H54 (cell line): ENCODE measurements at regions not wholly inside any gene's neighbourhood (a gene's known extent, or its start where the extent isn't known, plus 50 kb on each side); places are given as distances from the start of the nearest gene placed in this dataset.

ENCODE experiments used
- DNase-seq: peaks from one replicate; pipeline ENCODE4 v3.0.0; 2011; ENCODE audit warnings: low spot score, mixed read lengths; ENCODE audit not compliant: insufficient read length
- FAIRE-seq: peaks from 3 replicates; lab custom pipeline; 2011; peaks lifted over from hg19 to GRCh38; lab: Jason Lieb, UNC
- POLR2A ChIP-seq: IDR thresholded peaks from 2 replicates; pipeline ENCODE4 v1.6.1; 2011; ENCODE audit warnings: low read depth, mild to moderate bottlenecking, low read length

DNA sequence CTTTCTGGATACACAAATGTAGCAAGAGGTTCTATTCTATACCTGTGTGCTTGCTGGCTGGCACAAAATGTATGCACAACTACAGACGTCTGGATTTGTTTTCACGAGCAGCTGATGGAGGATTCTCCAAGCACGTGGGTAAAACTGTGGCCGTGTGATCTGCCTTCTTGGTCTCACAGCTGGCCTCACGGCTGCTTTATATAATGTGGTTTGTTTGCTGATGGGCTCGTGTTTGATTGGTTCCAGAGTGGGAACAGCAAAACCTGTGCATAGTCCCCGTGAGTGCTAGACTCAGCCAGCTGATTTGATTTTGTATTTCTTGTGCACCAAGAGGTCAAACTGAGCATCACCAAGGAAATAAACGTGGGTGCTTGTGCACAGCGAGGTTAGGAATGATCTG is 262.6 kb upstream of the RPS6KA3 start:
- no peak for TF ChIP-seq POLR2A
- FAIRE-seq (no peak), DNase-seq (no peak)

DNA sequence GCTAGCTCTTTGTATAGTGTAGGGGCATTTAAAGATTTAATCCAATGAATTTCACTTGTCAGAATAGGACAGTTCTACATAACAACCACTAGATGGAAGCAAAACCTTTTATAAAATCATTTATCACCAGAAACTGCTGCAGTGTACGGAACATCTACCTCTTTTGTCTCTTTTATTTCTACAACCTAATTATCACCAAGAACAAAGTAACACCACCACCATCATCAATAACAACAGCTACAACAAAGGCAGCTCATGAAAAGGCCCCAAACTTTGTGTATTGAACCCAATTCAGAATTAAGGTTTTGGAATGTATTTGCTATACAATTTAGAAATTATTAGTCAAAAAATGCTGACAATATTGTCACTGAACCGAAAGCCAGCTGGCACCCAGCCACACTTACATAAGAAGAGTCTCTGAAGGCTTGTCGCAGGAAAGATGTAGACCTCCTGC is 260.9 kb upstream of the RPS6KA3 start:
- DNase-seq, result no peak
- TF ChIP-seq POLR2A, result no peak
- no peak for FAIRE-seq

DNA sequence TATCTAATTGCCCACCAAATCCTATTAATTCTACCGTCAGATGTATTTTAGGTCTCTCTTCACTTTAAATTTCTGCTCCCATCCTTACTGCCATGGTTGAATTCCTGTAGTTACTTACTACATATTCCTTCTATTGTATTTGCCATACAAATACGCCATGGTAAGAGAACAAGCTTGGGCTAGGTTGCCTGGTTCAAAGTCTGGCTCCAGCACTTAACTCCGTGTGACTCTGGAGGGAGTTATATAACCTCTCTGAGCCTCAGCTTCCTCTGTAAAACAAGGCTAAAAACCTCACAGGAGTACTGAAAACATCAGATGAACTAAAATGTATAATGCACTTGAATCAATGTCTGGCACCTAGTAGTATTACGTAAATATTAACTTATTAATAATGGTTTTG is 260.3 kb upstream of the RPS6KA3 start:
- FAIRE-seq (no peak), DNase-seq (no peak)
- no peak for TF ChIP-seq POLR2A

DNA sequence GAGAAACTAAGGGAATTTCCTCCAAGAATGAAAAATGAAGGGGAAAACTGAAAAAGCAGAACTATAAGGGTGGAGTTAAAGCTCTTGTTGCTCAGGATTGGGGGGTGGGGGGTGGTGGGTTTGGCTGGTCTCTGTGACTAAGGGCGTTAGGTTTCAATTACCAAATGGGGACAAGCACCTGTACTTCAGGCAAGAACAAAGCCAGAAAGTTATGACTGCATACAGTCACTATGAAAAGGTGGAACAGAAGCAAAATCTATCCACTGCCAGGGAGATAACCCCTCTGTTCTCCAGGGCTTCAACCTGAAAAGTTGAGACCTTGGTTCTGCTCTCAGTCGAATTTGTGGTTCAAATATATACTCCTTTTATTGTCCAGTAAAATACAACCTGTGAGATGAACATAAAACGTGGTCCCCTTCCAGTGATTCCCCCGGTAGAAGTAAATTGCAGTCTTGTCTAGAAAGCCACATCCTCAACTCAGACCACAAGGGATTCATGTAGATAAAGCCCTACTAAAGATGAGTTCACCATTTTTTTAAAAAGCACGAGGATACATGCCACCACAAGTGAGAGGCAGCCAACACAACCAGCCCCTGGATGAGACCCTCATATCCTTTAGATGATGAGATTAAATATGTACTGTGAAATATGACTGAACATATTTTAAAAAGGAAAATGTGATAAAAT is 257.1 kb upstream of the RPS6KA3 start:
- no peak for DNase-seq
- FAIRE-seq, result no peak

DNA sequence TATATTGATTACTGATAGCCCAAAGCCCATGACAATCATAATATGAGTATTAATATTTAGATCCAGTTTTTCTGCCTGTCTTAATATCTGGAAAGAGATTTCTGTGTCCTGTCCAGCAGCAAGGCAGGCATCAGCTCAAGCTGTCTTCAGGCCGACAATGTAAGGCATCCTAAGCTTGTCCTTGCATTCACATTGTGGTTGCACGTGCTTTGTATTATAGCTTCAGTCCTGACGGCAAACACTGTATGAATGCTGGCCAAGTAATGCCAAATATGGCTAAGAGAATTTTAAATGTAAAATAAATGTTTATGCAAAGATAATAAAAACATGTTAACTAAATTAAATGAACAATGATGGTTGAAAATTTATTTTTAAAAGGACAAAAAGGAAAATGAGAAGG is 255.7 kb upstream of the RPS6KA3 start:
- TF ChIP-seq POLR2A, result no peak
- no peak for DNase-seq
- no peak for FAIRE-seq

More for the DNA sequence above, 257.1 kb upstream of the RPS6KA3 start:
- no peak for TF ChIP-seq POLR2A

DNA sequence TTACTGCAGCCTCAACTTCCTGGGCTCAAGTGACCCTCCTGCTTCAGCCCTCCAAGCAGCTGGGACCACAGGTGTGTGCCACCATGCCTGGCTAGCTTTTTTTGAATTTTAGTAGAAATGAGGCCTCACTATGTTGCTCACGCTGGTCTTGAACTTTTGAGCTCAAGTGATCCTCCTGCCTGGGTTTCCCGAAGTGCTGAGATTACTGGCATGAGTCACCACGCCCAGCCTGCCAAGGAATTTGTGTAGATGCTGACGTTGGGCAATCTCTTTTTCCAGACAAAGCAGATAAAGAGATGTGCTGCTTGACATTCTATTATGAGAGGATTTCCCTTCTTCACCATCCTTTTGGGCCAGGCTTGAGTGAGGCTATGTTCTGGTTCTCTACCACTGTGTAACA is 254.5 kb upstream of the RPS6KA3 start:
- no peak for FAIRE-seq
- DNase-seq, result no peak
- no peak for TF ChIP-seq POLR2A

DNA sequence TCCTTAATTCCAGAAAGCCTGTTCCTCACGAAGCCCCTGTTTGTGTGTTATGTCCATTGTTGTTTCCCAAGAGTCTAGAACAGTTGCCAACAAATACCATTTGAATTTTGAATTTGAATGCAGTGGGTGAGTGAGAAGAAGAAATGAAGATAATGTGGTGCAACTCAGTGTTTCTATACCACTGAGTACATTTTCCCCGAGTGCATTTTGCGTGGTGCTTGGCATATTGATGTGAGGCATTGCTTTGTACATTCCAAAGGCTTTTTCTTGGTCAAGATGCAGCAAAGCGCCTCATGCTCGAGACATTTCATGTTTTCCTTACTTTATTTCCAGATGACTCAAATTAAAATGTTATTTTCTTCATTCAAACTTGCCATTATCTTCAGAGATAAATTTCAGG is 253.1 kb upstream of the RPS6KA3 start:
- no peak for FAIRE-seq
- DNase-seq, result no peak
- TF ChIP-seq POLR2A, result no peak

DNA sequence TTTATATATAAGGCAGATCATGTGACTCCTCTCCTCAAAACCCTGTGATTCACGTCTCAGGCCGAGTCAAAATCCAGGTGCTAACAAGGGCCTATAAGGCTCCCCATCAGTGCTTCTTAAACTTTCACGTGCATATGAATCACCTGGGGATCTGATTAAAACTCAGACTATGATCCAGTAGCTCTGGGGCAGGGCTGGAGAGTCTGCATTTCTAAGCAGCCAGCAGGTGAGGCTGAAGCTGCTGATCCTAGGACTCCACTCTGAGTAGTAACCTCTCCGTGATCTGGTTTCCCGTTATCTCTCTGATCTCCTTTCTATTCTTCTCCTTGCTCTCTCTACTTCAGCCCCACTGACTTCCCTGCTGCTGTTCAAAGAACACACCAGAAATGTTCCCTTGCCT is 252.4 kb upstream of the RPS6KA3 start:
- no peak for TF ChIP-seq POLR2A
- DNase-seq (no peak), FAIRE-seq (no peak)

DNA sequence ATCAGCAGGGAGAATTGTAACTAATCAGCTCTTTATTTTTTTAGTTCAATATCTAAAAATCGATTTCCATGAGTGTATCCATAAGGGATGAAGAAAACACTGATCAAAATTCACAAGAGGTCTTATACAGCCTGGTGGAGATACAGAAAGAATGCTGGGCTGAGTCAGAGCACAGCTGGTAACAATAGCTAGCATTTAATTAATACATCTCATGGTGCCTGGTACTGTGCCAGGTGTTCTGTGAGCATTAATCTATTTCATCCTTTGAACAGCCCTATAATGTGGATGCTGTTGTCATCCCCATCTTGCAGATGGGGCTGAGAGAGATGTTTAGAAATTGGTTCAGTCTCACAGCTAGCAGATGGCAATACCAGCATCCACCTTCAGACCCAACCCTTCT is 250.9 kb upstream of the RPS6KA3 start:
- TF ChIP-seq POLR2A, result no peak
- FAIRE-seq (no peak), DNase-seq (no peak)

DNA sequence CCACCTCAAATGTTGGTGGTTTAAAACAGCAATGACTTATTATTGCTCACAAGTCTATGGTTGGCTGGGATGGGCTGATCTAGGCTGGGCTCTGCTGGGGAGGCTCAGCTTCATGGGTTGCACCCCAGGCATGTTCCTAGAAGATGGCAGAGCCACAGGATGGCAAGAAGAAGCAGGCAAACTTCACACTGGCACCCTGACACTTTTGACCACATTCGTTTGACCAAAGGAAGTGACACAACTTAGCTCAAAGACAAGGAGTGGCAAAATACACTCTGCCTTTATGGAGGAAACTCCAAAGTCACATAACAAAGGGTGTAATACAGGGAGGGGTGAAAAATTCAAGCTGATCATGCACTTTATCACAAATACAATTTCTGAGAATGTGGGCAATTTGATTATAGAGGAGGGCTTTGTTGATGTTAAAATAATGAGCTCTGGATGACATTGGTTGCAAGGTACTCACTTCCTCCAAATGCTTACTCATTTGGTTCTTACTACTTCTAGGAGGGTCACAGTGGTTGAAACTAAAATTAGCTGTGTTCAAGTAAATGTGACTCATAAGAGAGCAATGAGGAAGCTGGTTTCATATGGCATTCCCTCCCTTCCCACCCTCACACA is 249.2 kb upstream of the RPS6KA3 start:
- no peak for TF ChIP-seq POLR2A
- FAIRE-seq (peak; percentile 38), DNase-seq (no peak)

DNA sequence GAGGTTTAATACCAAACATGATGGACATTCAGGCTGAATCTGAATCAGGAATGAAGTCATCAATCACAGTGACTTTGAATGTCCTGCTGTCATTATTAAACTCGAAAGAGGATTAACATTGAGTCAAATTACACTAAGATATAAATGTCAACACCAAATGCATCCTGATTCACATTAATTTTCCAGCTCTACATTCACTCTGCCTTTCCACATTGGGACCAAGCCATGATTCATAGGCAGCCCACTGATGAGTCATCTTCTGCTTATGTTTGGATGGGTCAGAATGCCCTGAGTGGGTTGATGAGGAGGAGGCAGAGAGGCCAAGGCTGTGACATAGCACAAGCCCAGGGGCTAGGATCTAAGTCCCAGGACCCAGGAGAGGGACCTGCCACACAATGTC is 247.6 kb upstream of the RPS6KA3 start:
- DNase-seq (no peak), FAIRE-seq (no peak)
- TF ChIP-seq POLR2A, result no peak

DNA sequence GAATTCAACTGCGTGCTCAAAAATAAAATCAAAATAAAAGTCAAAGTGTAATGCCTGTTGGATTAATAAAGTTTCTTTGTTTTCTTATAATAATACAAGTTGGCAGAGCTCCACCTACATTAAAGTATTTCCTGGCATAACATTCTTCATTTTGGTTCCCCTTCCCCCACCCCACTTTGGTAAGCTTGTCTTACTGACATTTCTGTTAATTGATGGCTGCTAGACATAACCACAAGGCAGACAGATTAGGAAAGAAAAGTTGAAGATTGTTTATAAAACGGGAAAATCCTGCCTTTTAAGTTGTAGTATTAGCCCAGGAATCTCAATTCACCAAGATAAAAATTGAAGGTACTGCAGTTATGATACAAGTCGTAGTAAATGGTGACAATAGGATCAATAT is 246.5 kb upstream of the RPS6KA3 start:
- DNase-seq (no peak), FAIRE-seq (no peak)
- no peak for TF ChIP-seq POLR2A

DNA sequence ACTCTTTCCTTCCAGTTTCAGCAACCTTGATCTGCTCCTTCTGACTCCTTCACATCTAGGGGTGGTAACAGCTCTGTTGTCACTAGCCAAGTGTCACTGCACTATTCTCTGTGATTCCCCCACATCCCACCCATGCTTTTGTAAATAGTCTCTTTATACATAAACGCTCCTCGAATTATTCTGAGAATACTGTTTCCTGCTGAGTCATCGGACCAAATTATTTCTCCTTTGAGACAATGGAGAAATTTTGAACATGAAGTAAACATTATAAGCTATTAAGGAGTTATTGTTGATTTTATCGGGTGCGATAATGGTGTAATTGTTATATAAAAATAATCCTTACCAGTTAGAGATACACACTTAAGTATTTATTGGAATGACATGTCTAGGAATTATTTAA is 245.1 kb upstream of the RPS6KA3 start:
- FAIRE-seq (no peak), DNase-seq (no peak)
- no peak for TF ChIP-seq POLR2A

DNA sequence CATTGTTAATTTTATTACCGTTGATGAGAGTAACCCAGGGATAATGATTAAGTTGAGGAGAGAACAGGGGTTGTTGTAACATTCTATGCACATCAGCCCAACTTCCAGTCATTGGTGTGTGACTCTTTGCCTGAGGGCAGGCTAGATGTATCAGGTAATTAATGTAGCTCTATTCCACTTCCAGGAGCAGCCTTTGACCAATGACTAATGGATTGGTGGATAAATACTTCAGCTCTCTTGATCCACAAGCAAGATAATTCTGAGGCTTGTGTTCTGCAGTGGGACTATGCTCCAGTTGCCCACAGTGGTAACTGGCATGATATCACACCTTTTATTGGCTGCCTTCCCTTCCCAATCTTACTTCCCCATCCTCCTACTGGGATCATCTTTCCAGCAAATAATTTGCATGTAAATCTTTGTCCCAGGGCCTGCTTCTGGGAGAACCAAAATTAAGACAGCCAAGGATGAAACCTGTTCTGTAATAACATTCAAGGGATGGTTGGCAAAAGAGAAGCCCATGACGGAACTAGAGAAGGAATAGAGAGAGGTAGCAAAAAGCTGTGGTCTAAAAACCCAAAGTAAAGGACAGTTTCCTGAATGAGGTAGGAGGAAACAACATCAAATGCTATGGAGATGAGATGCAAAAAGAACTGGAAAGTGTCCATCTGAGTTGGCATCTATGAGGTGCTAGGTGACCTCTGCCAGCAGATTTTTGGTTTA is 241.4 kb upstream of the RPS6KA3 start:
- TF ChIP-seq POLR2A, result no peak
- DNase-seq (no peak), FAIRE-seq (no peak)

DNA sequence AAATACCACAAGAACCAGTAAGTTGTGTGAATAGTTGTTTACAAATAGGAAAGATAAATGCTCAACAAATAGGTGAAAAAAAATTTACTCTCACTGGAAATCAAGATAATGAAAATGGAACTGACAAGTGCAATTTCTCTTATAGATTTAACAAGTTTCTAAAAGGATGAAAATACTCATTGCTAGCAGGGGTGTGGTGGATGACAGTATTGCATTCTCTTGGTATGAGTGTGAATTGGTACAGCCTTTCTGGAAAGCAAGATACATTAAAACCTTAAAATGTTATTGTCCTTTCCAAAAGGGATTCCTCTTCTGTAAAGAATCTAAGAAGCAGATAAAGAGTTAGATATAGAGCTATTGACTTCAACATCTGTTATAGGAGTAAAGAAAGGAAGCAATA is 240.0 kb upstream of the RPS6KA3 start:
- DNase-seq, result no peak
- TF ChIP-seq POLR2A, result no peak
- FAIRE-seq, result no peak

DNA sequence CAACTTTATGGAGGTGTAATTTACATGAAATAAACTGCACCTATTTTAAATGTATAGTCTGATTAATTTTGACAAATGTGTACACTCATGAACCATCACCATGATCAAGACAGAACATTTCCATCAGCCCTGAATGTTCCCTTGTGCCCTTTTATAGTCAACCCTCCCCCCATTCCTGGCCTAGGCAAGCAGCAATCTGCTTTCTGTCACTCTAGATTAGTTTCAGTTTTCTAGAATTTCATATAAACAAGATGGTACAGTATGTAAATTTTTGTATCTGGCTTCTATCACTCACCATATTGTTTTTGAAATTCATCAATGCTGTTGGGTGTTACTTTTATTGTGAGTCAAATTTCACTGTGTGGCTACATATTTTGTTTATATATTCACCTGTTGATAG is 234.2 kb upstream of the RPS6KA3 start:
- FAIRE-seq (no peak), DNase-seq (no peak)
- TF ChIP-seq POLR2A, result no peak
